Left ventricle myocardium inferior (tissue), 1 donor: ENCODE measurements at regions not wholly inside any gene's neighbourhood (a gene's known extent, or its start where the extent isn't known, plus 50 kb on each side); places are given as distances from the start of the nearest gene placed in this dataset.

Source experiments
- DNase-seq: peaks from one replicate; pipeline ENCODE4 v3.0.0-alpha.2; 2020
- H3K27ac ChIP-seq: fragments of 200-600 bp; replicated peaks from 2 replicates; pipeline ENCODE4 v1.8.0; 2021
- H3K27me3 ChIP-seq: fragments of 200-600 bp; 2 replicates; pipeline ENCODE4 v1.8.0; 2021; ENCODE audit warnings: low read depth
- H3K36me3 ChIP-seq: fragments of 200-600 bp; 2 replicates; pipeline ENCODE4 v1.8.0; 2021
- H3K4me1 ChIP-seq: fragments of 200-600 bp; 2 replicates; pipeline ENCODE4 v1.8.0; 2021
- H3K4me3 ChIP-seq: fragments of 200-600 bp; 2 replicates; pipeline ENCODE4 v1.8.0; 2021; ENCODE audit warnings: mild to moderate bottlenecking, moderate library complexity
- H3K9me3 ChIP-seq: fragments of 200-600 bp; replicated peaks from 2 replicates; pipeline ENCODE4 v1.8.0; 2021
- CTCF ChIP-seq: fragments of 200-600 bp; IDR thresholded peaks from 2 replicates; pipeline ENCODE4 v1.8.0; 2021; ENCODE audit warnings: antibody characterized with exemption, mild to moderate bottlenecking, borderline replicate concordance
- intact Hi-C: fragments of 100-400 bp; cut with micrococcal nuclease; formaldehyde crosslinking; loops from one replicate; pipeline ENCODE4 v1.11.0; 2022
- donor health status: DM: no; HTN: yes; CAD: no; lungs with severe emphysema.

GRCh38 chrX:118215346-118215745, 98.7 kb upstream of the KLHL13 start:
- no peaks in the 10 kb centered on the region for H3K36me3 ChIP-seq
- no peaks in the 10 kb centered on the region for H3K4me1 ChIP-seq
- no peaks in the 10 kb centered on the region for H3K27me3 ChIP-seq
- intact Hi-C loops = no loop called here
- no peak for DNase-seq
- TF ChIP-seq CTCF = no peak
- no peaks in the 10 kb centered on the region for H3K9me3 ChIP-seq
- H3K4me3 ChIP-seq = no peak overlapping the region
- H3K27ac ChIP-seq = no peak overlapping the region

- Histone ChIP-seq H3K36me3 (no peaks in the 10 kb centered on the region), H3K4me3 (no peak overlapping the region), H3K27ac (no peak overlapping the region), H3K9me3 (no peaks in the 10 kb centered on the region), H3K27me3 (no peaks in the 10 kb centered on the region), H3K4me1 (no peaks in the 10 kb centered on the region)
- DNase-seq = no peak
- intact Hi-C loops = no loop called here
- TF ChIP-seq CTCF = no peak
Measured at GRCh38 chrX:118216087-118216486, 99.5 kb upstream of the KLHL13 start.

GRCh38 chrX:118216509-118216908, 99.9 kb upstream of the KLHL13 start:
- H3K36me3 ChIP-seq = no peaks in the 10 kb centered on the region
- no peak for TF ChIP-seq CTCF
- no peaks in the 10 kb centered on the region for H3K27me3 ChIP-seq
- no peak overlapping the region for H3K4me3 ChIP-seq
- H3K4me1 ChIP-seq = no peaks in the 10 kb centered on the region
- H3K9me3 ChIP-seq = no peaks in the 10 kb centered on the region
- no peak for DNase-seq
- intact Hi-C loops = no loop called here
- H3K27ac ChIP-seq = no peak overlapping the region

- TF ChIP-seq CTCF = no peak
- DNase-seq = no peak
- intact Hi-C loops = no loop called here
Measured at GRCh38 chrX:118218079-118218478, 101.5 kb upstream of the KLHL13 start.

GRCh38 chrX:118218940-118219339, 102.3 kb upstream of the KLHL13 start:
- intact Hi-C loops = no loop called here
- H3K4me3 ChIP-seq = no peak overlapping the region
- H3K27ac ChIP-seq = no peak overlapping the region
- TF ChIP-seq CTCF = no peak
- no peaks in the 10 kb centered on the region for H3K9me3 ChIP-seq
- H3K4me1 ChIP-seq = no peaks in the 10 kb centered on the region
- H3K27me3 ChIP-seq = no peaks in the 10 kb centered on the region
- no peak for DNase-seq
- H3K36me3 ChIP-seq = no peaks in the 10 kb centered on the region

More at GRCh38 chrX:118218079-118218478, 101.5 kb upstream of the KLHL13 start:
- Histone ChIP-seq H3K36me3 (no peaks in the 10 kb centered on the region), H3K9me3 (no peaks in the 10 kb centered on the region), H3K4me1 (no peaks in the 10 kb centered on the region), H3K27me3 (no peaks in the 10 kb centered on the region), H3K27ac (no peak overlapping the region), H3K4me3 (no peak overlapping the region)

- TF ChIP-seq CTCF = no peak
- Histone ChIP-seq H3K27ac (no peak overlapping the region), H3K27me3 (no peaks in the 10 kb centered on the region), H3K4me1 (no peaks in the 10 kb centered on the region), H3K36me3 (no peaks in the 10 kb centered on the region), H3K4me3 (no peak overlapping the region), H3K9me3 (no peaks in the 10 kb centered on the region)
- intact Hi-C loops = loop anchor here (10.0 kb wide), 1 partner anchor 225 kb away; no protein-coding TSS in a partner anchor
- no peak for DNase-seq
Measured at GRCh38 chrX:118219866-118220265, 103.3 kb upstream of the KLHL13 start.
